ENCODE measurements at regions not wholly inside any gene's neighbourhood (a gene's known extent, or its start where the extent isn't known, plus 50 kb on each side); places are given as distances from the start of the nearest gene placed in this dataset.
"Not testable (repeated sequence)": the region's sequence is repeated elsewhere in the genome, so short reads cannot be mapped to it uniquely, and the experiment has no call there.

GRCh38 chr15:44870125-44870524 is 86.4 kb upstream of the TERB2 start:
- H3K4me1 ChIP-seq (replicated peaks; ENCODE audit: insufficient read depth); intact Hi-C loops (cut with micrococcal nuclease; ENCODE audit: unreplicated experiment); BruUV-seq (replicated peaks); H3K9me3 ChIP-seq (ENCODE audit: insufficient read depth, low read depth); H4K20me1 ChIP-seq (ENCODE audit: insufficient read depth); H3K27me3 ChIP-seq (ENCODE audit: insufficient read depth, low read depth); H3K79me2 ChIP-seq (ENCODE audit: low read depth); POLR2A ChIA-PET (ENCODE audit: unreplicated experiment); H3F3A ChIP-seq (ENCODE audit: insufficient read depth, low read depth); H3K4me3 ChIP-seq; H3K9me2 ChIP-seq (ENCODE audit: insufficient read depth); CTCF ChIA-PET; H3K27ac ChIP-seq; H2AFZ ChIP-seq; H3K4me2 ChIP-seq; DNase-seq; H3K36me3 ChIP-seq (ENCODE audit: low read depth): not testable (repeated sequence)

GRCh38 chr15:44873103-44873502 is 83.4 kb upstream of the TERB2 start:
- no peak overlapping the region for H3K4me2 ChIP-seq
- H3K27ac ChIP-seq, result no peak overlapping the region
- no peaks in the 10 kb centered on the region for H3K36me3 ChIP-seq (ENCODE audit: low read depth)
- no peaks in the 10 kb centered on the region for H3K9me2 ChIP-seq (ENCODE audit: insufficient read depth)
- no peak overlapping the region for H2AFZ ChIP-seq
- no peaks in the 10 kb centered on the region for H3F3A ChIP-seq (ENCODE audit: insufficient read depth, low read depth)
- H3K9me3 ChIP-seq (ENCODE audit: insufficient read depth, low read depth), result no peaks in the 10 kb centered on the region
- ChIA-PET CTCF (no interaction called here), POLR2A (ENCODE audit: unreplicated experiment) (no interaction called here)
- H3K27me3 ChIP-seq (ENCODE audit: insufficient read depth, low read depth), result no peaks in the 10 kb centered on the region
- TF ChIP-seq EZH2 (IDR thresholded peaks at IDR 0.05; ENCODE audit: low read depth) (no peak), CTCF (conservative IDR thresholded peaks at IDR 0.05) (no peak)
- H3K4me3 ChIP-seq, result no peak overlapping the region
- no peaks in the 10 kb centered on the region for H4K20me1 ChIP-seq (ENCODE audit: insufficient read depth)
- no peaks in the 10 kb centered on the region for H3K79me2 ChIP-seq (ENCODE audit: low read depth)
- no peaks in the 10 kb centered on the region for H3K4me1 ChIP-seq (replicated peaks; ENCODE audit: insufficient read depth)
- no TSS peak for BruUV-seq (replicated peaks)
- no peak for DNase-seq
- intact Hi-C loops (cut with micrococcal nuclease; ENCODE audit: unreplicated experiment), result no loop called here

GRCh38 chr15:44879066-44879465 is 77.4 kb upstream of the TERB2 start:
- Histone ChIP-seq H3K79me2 (ENCODE audit: low read depth) (no peaks in the 10 kb centered on the region), H3K9me2 (ENCODE audit: insufficient read depth) (no peaks in the 10 kb centered on the region), H3K36me3 (ENCODE audit: low read depth) (no peaks in the 10 kb centered on the region), H3K27ac (no peak overlapping the region), H3K4me3 (no peak overlapping the region), H3K27me3 (ENCODE audit: insufficient read depth, low read depth) (no peaks in the 10 kb centered on the region), H3K9me3 (ENCODE audit: insufficient read depth, low read depth) (no peaks in the 10 kb centered on the region), H3K4me2 (no peak overlapping the region), H2AFZ (no peak overlapping the region), H3K4me1 (replicated peaks; ENCODE audit: insufficient read depth) (peaks cover 14% of the 10 kb centered on the region; the same call in 1 of the 2 replicates), H4K20me1 (ENCODE audit: insufficient read depth) (no peaks in the 10 kb centered on the region), H3F3A (ENCODE audit: insufficient read depth, low read depth) (no peaks in the 10 kb centered on the region)
- intact Hi-C loops (cut with micrococcal nuclease; ENCODE audit: unreplicated experiment), result no loop called here
- no TSS peak for BruUV-seq (replicated peaks)
- no peak for DNase-seq
- CTCF ChIA-PET, result no interaction called here
- POLR2A ChIA-PET (ENCODE audit: unreplicated experiment), result no interaction called here
- TF ChIP-seq CTCF (conservative IDR thresholded peaks at IDR 0.05) (no peak), EZH2 (IDR thresholded peaks at IDR 0.05; ENCODE audit: low read depth) (no peak)

- Histone ChIP-seq H3F3A (ENCODE audit: insufficient read depth, low read depth) (no peaks in the 10 kb centered on the region), H3K27ac (no peak overlapping the region), H2AFZ (no peak overlapping the region), H3K79me2 (ENCODE audit: low read depth) (no peaks in the 10 kb centered on the region), H3K4me3 (no peak overlapping the region), H3K4me1 (replicated peaks; ENCODE audit: insufficient read depth) (peaks cover 14% of the 10 kb centered on the region; the same call in 1 of the 2 replicates), H3K9me3 (ENCODE audit: insufficient read depth, low read depth) (no peaks in the 10 kb centered on the region), H4K20me1 (ENCODE audit: insufficient read depth) (no peaks in the 10 kb centered on the region), H3K9me2 (ENCODE audit: insufficient read depth) (no peaks in the 10 kb centered on the region), H3K4me2 (peak overlapping the region; percentile 55), H3K36me3 (ENCODE audit: low read depth) (no peaks in the 10 kb centered on the region), H3K27me3 (ENCODE audit: insufficient read depth, low read depth) (no peaks in the 10 kb centered on the region)
- no TSS peak for BruUV-seq (replicated peaks)
- TF ChIP-seq EZH2 (IDR thresholded peaks at IDR 0.05; ENCODE audit: low read depth) (no peak), CTCF (conservative IDR thresholded peaks at IDR 0.05) (no peak)
- DNase-seq, result no peak
- ChIA-PET POLR2A (ENCODE audit: unreplicated experiment) (no interaction called here), CTCF (no interaction called here)
- intact Hi-C loops (cut with micrococcal nuclease; ENCODE audit: unreplicated experiment), result loop anchor here (5.0 kb wide), 1 partner anchor 450 kb away; no protein-coding TSS in a partner anchor
These were observed 74.0 kb upstream of the TERB2 start for GRCh38 chr15:44882499-44882968.

All from PC-9 (cell line).